CD4-positive, CD25-positive, alpha-beta regulatory T cell (primary cell): ENCODE measurements at regions not wholly inside any gene's neighbourhood (a gene's known extent, or its start where the extent isn't known, plus 50 kb on each side); places are given as distances from the start of the nearest gene placed in this dataset.

Experiments
- ATAC-seq, 2 donors: fragments of 150-1000 bp; cut with Tn5 transposase; one replicate each; pipeline ENCODE4 v1.10.0; 2021; ENCODE audit warnings: low read depth in 2 of 2, moderate number of reproducible peaks in 2 of 2, moderate library complexity in 1 of 2
- DNase-seq, 3 donors: peaks; one replicate each; pipeline versions ENCODE4 v3.0.0 to v3.0.0-alpha.2; 2012 to 2022; ENCODE audit warnings: mixed read lengths in 1 of 3
- H3K27ac ChIP-seq: one replicate; pipeline ENCODE4 v1.7.0; 2013; ENCODE audit warnings: mild to moderate bottlenecking, low read length; ENCODE audit not compliant: insufficient read depth, poor library complexity, severe bottlenecking
- H3K27me3 ChIP-seq: one replicate; pipeline ENCODE4 v1.7.0; 2013; ENCODE audit warnings: low read length; ENCODE audit not compliant: control insufficient read depth, insufficient read depth
- H3K36me3 ChIP-seq: one replicate; pipeline ENCODE4 v1.7.0; 2013; ENCODE audit warnings: mild to moderate bottlenecking, low read length, moderate library complexity; ENCODE audit not compliant: control insufficient read depth, insufficient read depth
- H3K4me1 ChIP-seq: 2 replicates; pipeline ENCODE4 v1.7.0; 2013; ENCODE audit warnings: mild to moderate bottlenecking, low read length; ENCODE audit not compliant: insufficient read depth, control insufficient read depth, poor library complexity, severe bottlenecking
- H3K4me3 ChIP-seq: one replicate; pipeline ENCODE4 v1.7.0; 2013; ENCODE audit warnings: low read depth, mild to moderate bottlenecking, low read length, moderate library complexity
- H3K9me3 ChIP-seq, 2 experiments: 1 replicate in 1 of 2; 2 replicates in 1 of 2; pipeline ENCODE4 v1.7.0; 2013; ENCODE audit warnings: low read length in 2 of 2, mild to moderate bottlenecking in 1 of 2, moderate library complexity in 1 of 2; ENCODE audit not compliant: control insufficient read depth in 2 of 2
- H3K27ac Mint-ChIP-seq, 3 donors: one replicate each; pipeline ENCODE4 v1.8.0; 2020 to 2022; ENCODE audit warnings: mild to moderate bottlenecking in 3 of 3, mixed read lengths in 3 of 3, moderate library complexity in 2 of 3
- H3K27me3 Mint-ChIP-seq: one replicate; pipeline ENCODE4 v1.8.0; 2022; ENCODE audit warnings: mild to moderate bottlenecking, mixed read lengths
- H3K36me3 Mint-ChIP-seq: one replicate; pipeline ENCODE4 v1.8.0; 2020; ENCODE audit warnings: mixed read lengths
- H3K4me1 Mint-ChIP-seq, 4 donors: one replicate each; pipeline ENCODE4 v1.8.0; 2020 to 2022; ENCODE audit warnings: mixed read lengths in 4 of 4, mild to moderate bottlenecking in 1 of 4
- H3K4me3 Mint-ChIP-seq, 4 donors: one replicate each; pipeline ENCODE4 v1.8.0; 2020 to 2022; ENCODE audit warnings: mild to moderate bottlenecking in 4 of 4, mixed read lengths in 4 of 4, moderate library complexity in 3 of 4
- H3K9me3 Mint-ChIP-seq, 7 donors: one replicate each; pipeline ENCODE4 v1.8.0; 2020 to 2022; ENCODE audit warnings: mixed read lengths in 7 of 7, mild to moderate bottlenecking in 3 of 7, moderate library complexity in 2 of 7

DNA sequence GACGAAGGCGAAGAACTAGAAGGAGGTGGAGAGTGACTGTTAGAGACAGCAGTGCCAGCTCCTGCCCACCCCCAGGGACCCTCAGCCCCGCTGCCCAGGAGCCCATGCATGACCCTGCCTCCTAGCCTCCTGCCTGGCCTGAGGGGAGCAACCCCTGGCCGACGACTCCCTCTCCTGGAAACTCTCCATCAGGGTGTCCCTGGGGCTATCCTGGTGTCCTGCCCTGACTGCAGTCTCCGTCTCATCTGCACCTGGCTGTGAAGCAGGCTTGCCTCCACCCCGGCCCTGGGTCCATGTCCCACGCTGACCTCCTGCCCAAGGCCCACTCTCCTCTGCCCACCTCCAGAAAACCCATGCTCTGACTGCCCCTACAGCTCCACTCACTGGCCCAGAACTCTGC lies 120.2 kb downstream of the RPIA start:
- no peak overlapping the region for H3K27ac Mint-ChIP-seq
- H3K36me3 ChIP-seq, result no peaks in the 10 kb centered on the region
- no peaks in the 10 kb centered on the region for H3K4me1 ChIP-seq
- ATAC-seq, result no peak
- peaks cover 2 to 11% of the 10 kb centered on the region in 2 experiments for H3K9me3 ChIP-seq
- H3K36me3 Mint-ChIP-seq, result no peaks in the 10 kb centered on the region
- H3K27ac ChIP-seq, result no peak overlapping the region
- DNase-seq, result no peak
- H3K4me1 Mint-ChIP-seq, result no peaks in the 10 kb centered on the region
- H3K4me3 Mint-ChIP-seq, result no peak overlapping the region
- H3K27me3 ChIP-seq, result no peaks in the 10 kb centered on the region
- peaks cover 0 to 19% (median 11%) of the 10 kb centered on the region in 7 donors for H3K9me3 Mint-ChIP-seq
- no peak overlapping the region for H3K4me3 ChIP-seq
- H3K27me3 Mint-ChIP-seq, result no peaks in the 10 kb centered on the region

DNA sequence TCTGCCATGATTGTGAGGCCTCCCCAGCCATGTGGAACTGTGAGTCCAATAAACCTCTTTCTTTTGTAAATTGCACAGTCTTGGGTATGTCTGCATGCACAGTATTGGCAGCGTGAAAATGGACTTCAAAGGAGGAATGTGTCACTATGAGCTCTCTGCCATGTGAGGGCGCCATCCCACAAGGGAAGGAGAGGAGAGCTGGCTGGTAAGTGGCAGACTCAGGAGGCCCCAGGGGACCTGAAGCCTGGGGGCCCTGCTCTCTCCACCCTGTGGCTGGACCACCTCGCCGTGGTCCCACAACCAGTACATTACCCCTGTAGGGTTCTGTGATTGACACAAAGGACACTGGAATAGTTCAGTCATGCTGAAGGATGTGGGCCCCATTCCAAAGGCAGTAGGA lies 122.1 kb downstream of the RPIA start:
- no peak overlapping the region for H3K27ac Mint-ChIP-seq
- DNase-seq (no peak), ATAC-seq (no peak)
- peaks cover 0 to 19% (median 12%) of the 10 kb centered on the region in 7 donors for H3K9me3 Mint-ChIP-seq
- Histone ChIP-seq H3K36me3 (no peaks in the 10 kb centered on the region), H3K4me1 (no peaks in the 10 kb centered on the region), H3K27ac (no peak overlapping the region), H3K9me3 (peaks cover 2 to 11% of the 10 kb centered on the region in 2 experiments), H3K4me3 (no peak overlapping the region), H3K27me3 (no peaks in the 10 kb centered on the region)
- no peaks in the 10 kb centered on the region for H3K36me3 Mint-ChIP-seq
- H3K27me3 Mint-ChIP-seq, result no peaks in the 10 kb centered on the region
- H3K4me1 Mint-ChIP-seq, result no peaks in the 10 kb centered on the region
- no peak overlapping the region for H3K4me3 Mint-ChIP-seq

DNA sequence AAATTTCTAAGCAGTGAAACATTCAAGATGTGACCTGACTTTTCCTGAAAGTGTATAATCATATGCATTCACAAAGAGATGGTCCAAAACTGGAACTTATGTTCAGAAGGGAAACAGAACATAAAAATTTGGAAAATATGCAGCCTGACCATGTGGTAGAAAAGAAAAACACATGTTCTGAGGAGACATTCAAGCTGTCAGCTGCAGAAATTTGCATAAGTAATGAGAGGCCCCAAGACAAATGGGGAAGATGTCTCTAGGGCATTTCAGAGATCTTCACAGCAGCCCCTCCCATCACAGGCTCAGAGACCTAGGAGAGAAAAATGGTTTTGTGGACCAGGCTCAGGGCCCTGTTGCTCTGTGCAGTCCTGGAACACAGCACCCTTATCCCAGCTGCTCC lies 123.8 kb downstream of the RPIA start:
- no peaks in the 10 kb centered on the region for H3K4me1 ChIP-seq
- peaks cover 2 to 11% of the 10 kb centered on the region in 2 experiments for H3K9me3 ChIP-seq
- ATAC-seq, result no peak
- Mint-ChIP-seq H3K9me3 (peaks cover 0 to 19% (median 12%) of the 10 kb centered on the region in 7 donors), H3K27me3 (no peaks in the 10 kb centered on the region), H3K4me1 (no peaks in the 10 kb centered on the region), H3K36me3 (no peaks in the 10 kb centered on the region), H3K27ac (no peak overlapping the region), H3K4me3 (no peak overlapping the region)
- H3K27ac ChIP-seq, result no peak overlapping the region
- no peaks in the 10 kb centered on the region for H3K36me3 ChIP-seq
- no peak for DNase-seq
- no peaks in the 10 kb centered on the region for H3K27me3 ChIP-seq
- H3K4me3 ChIP-seq, result no peak overlapping the region

DNA sequence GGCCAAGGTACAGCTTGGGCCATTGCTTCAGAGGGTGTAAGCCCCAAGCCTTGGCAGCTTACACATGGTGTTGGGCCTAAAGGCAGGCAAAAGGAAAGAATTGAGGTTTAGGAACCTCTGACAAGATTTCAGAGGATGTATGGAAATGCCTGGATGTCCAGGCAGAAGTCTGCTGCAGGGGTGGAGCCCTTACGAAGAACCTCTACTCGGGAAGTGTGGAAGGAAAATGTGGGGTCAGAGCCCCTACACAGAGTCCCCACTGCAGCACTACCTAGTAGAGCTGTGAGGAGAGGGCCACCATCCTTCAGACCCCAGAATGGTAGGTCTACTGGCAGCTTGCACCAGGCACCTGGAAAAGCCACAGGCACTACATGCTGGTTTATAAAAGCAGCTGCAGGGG lies 124.2 kb downstream of the RPIA start:
- DNase-seq (no peak), ATAC-seq (no peak)
- Mint-ChIP-seq H3K27me3 (no peaks in the 10 kb centered on the region), H3K9me3 (peaks cover 0 to 19% (median 14%) of the 10 kb centered on the region in 7 donors), H3K27ac (no peak overlapping the region), H3K36me3 (no peaks in the 10 kb centered on the region), H3K4me1 (no peaks in the 10 kb centered on the region), H3K4me3 (no peak overlapping the region)
- Histone ChIP-seq H3K36me3 (no peaks in the 10 kb centered on the region), H3K9me3 (peaks cover 2 to 11% of the 10 kb centered on the region in 2 experiments), H3K4me3 (no peak overlapping the region), H3K27me3 (no peaks in the 10 kb centered on the region), H3K27ac (no peak overlapping the region), H3K4me1 (no peaks in the 10 kb centered on the region)

DNA sequence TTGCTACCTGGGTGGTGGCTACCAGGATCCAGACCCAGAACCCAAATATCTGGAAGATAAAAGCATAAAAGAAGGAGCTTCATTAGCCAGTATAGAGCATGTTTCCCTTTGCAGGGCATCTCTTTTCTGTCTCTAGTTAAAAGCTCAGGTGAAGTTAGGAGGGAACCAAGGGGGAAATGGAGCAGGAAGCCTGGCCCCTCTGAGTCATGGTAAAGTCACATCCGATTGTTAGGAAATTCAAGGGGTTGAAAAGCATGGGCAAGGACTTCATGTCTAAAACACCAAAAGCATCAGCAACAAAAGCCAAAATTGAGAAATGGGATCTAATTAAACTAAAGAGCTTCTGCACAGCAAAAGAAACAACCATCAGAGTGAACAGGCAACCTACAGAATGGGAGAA lies 126.9 kb downstream of the RPIA start:
- no peaks in the 10 kb centered on the region for H3K4me1 ChIP-seq
- Mint-ChIP-seq H3K27me3 (no peaks in the 10 kb centered on the region), H3K9me3 (peaks cover 0 to 19% (median 13%) of the 10 kb centered on the region in 7 donors), H3K27ac (no peak overlapping the region), H3K4me1 (no peaks in the 10 kb centered on the region), H3K4me3 (no peak overlapping the region), H3K36me3 (no peaks in the 10 kb centered on the region)
- no peaks in the 10 kb centered on the region for H3K36me3 ChIP-seq
- no peak overlapping the region for H3K27ac ChIP-seq
- H3K27me3 ChIP-seq, result no peaks in the 10 kb centered on the region
- H3K4me3 ChIP-seq, result no peak overlapping the region
- ATAC-seq (no peak), DNase-seq (no peak)
- H3K9me3 ChIP-seq, result peaks cover 2 to 11% of the 10 kb centered on the region in 2 experiments

DNA sequence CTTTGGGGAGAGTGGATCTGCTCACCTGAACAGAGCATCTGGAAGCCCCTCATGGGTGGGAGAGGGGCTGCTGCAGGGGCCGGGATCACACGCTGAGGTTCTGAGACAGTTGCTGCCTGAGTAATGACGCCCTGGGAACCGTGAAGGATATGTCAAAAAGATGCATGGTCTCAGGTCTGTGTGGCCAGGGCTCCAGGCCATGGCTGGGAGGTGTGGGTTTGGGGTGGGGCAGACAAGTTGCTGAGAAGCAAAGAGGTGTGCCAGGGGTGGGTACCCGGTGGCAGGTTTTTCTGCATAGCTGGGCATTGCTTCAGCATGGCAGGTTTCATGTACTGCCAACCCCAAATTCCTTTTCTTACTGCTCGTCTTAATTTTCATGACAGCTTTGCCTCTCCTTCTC lies 133.5 kb downstream of the RPIA start:
- Histone ChIP-seq H3K27ac (no peak overlapping the region), H3K4me1 (no peaks in the 10 kb centered on the region), H3K36me3 (no peaks in the 10 kb centered on the region), H3K27me3 (no peaks in the 10 kb centered on the region), H3K9me3 (no peaks in the 10 kb centered on the region), H3K4me3 (no peak overlapping the region)
- peak overlapping the region in 1 of 3 donors; percentile 30 for H3K27ac Mint-ChIP-seq
- no peaks in the 10 kb centered on the region for H3K36me3 Mint-ChIP-seq
- H3K27me3 Mint-ChIP-seq, result peaks cover 4% of the 10 kb centered on the region
- H3K4me1 Mint-ChIP-seq, result no peaks in the 10 kb centered on the region
- H3K4me3 Mint-ChIP-seq, result no peak overlapping the region
- DNase-seq, result no peak
- peaks cover 0 to 5% (median 0%) of the 10 kb centered on the region in 7 donors for H3K9me3 Mint-ChIP-seq
- ATAC-seq, result no peak

DNA sequence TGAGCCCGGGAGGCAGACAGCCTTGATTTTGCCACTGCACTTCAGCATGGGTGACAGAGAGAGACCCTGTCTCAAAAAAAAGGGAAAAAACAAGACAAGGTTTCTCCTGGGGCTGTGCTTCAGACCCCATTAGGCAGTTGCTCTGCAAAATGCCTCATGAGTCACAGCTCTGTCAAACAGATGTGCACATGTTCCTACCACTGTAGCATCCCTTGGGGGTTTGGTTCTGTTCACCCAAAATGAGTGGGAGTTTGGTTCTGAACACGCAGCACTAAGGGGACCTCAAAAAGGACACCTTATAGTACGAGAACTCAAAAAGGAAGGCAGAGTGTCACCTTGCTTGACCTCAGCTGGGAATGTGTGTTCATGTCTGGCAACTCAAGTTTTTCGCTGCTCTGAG lies 134.9 kb downstream of the RPIA start:
- Mint-ChIP-seq H3K27ac (no peak overlapping the region), H3K4me3 (no peak overlapping the region), H3K36me3 (no peaks in the 10 kb centered on the region), H3K4me1 (no peaks in the 10 kb centered on the region), H3K9me3 (peaks cover 0 to 3% (median 0%) of the 10 kb centered on the region in 7 donors), H3K27me3 (peaks cover 4% of the 10 kb centered on the region)
- no peak overlapping the region for H3K27ac ChIP-seq
- H3K4me1 ChIP-seq, result no peaks in the 10 kb centered on the region
- H3K9me3 ChIP-seq, result no peaks in the 10 kb centered on the region
- H3K27me3 ChIP-seq, result no peaks in the 10 kb centered on the region
- H3K36me3 ChIP-seq, result no peaks in the 10 kb centered on the region
- ATAC-seq, result no peak
- H3K4me3 ChIP-seq, result no peak overlapping the region
- DNase-seq, result no peak

DNA sequence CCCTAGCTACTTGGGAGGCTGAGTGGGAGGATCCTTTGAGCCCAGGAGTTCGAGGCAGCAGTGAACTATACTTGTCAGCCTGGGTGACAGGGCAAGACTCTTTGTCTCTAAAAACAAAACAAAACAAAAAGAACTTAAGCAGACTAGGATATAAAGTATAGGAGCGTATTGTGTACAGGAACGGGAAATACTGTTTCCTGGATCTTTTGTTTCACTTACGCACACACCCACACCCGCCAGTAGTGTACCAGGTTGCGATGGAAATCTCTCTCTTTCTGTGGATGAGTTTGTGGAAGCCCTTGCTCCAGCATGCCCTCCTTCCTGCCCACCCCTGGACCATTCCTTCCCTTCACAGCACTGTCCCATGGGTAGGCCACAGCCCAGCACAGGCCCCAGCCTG lies 136.3 kb downstream of the RPIA start:
- peaks cover 0 to 3% (median 0%) of the 10 kb centered on the region in 7 donors for H3K9me3 Mint-ChIP-seq
- no peak overlapping the region for H3K4me3 ChIP-seq
- H3K4me3 Mint-ChIP-seq, result no peak overlapping the region
- DNase-seq (no peak), ATAC-seq (no peak)
- no peaks in the 10 kb centered on the region for H3K36me3 Mint-ChIP-seq
- no peak overlapping the region for H3K27ac Mint-ChIP-seq
- peaks cover 4% of the 10 kb centered on the region for H3K27me3 Mint-ChIP-seq
- H3K36me3 ChIP-seq, result no peaks in the 10 kb centered on the region
- H3K4me1 ChIP-seq, result no peaks in the 10 kb centered on the region
- no peaks in the 10 kb centered on the region for H3K27me3 ChIP-seq
- no peak overlapping the region for H3K27ac ChIP-seq
- no peaks in the 10 kb centered on the region for H3K9me3 ChIP-seq
- no peaks in the 10 kb centered on the region for H3K4me1 Mint-ChIP-seq
